Lower leg skin (tissue), 3 donors: ENCODE measurements at regions not wholly inside any gene's neighbourhood (a gene's known extent, or its start where the extent isn't known, plus 50 kb on each side); places are given as distances from the start of the nearest gene placed in this dataset.

Experiments
- CTCF ChIP-seq, 3 donors: fragments of 450-650 bp; IDR thresholded peaks; one replicate each; pipeline ENCODE4 v1.5.1; 2016; ENCODE audit warnings: antibody characterized with exemption in 3 of 3, mild to moderate bottlenecking in 3 of 3, moderate library complexity in 2 of 3
- POLR2A ChIP-seq, 2 donors: fragments of 450-650 bp; IDR thresholded peaks; one replicate each; pipeline ENCODE4 v1.6.1; 2016 to 2017; ENCODE audit warnings: antibody characterized with exemption in 2 of 2, mild to moderate bottlenecking in 1 of 2, moderate library complexity in 1 of 2

GRCh38 chr2:182506606-182507005 lies 79.8 kb upstream of the PDE1A start:
- TF ChIP-seq CTCF (IDR thresholded peaks at IDR 0.05) (no peak), POLR2A (IDR thresholded peaks at IDR 0.05) (no peak)
